ENCODE measurements at regions not wholly inside any gene's neighbourhood (a gene's known extent, or its start where the extent isn't known, plus 50 kb on each side); places are given as distances from the start of the nearest gene placed in this dataset.

GRCh38 chr2:220127876-220128275 lies 500.4 kb downstream of the SLC4A3 start:
- DNase-seq, result no peak

GRCh38 chr2:220129391-220129790 lies 502.0 kb downstream of the SLC4A3 start:
- DNase-seq, result no peak

DNA sequence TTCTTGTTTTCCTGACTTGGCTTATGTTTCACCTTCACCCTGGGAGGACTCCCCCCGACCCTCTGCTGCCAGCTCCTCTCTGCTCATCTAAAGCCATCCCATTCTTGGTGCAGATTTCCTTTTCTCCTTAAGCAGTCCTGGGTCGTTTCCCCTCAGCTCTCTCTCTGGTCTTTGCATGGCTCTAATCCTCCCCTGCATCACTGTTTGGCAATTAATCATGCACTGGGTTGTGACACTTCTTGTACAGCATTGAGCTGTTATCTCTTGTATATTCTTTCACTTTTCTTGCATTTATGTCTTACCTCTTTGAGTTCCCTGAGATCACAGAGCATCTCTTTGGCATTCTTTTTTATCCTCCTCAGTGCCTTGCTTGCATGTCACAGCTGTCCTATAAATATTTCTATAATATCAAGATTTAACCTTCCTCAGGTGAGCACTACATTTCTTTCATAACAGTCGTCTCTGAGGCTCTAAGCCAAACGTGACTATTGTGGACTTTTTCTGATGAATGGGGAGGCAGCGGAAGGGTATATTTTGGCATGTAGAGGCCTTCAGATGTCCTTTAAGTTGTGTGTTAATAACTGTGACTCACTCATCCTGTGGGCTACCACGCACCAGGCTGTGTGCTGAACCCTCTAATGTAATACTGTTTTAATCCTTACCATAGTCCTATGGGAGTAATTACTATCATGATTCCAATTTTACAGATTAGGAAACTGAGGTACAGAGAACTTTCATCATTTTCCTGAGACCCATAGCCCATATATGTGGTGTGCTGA lies 507.5 kb downstream of the SLC4A3 start:
- DNase-seq, result no peak

GRCh38 chr2:220143336-220143735 lies 515.9 kb downstream of the SLC4A3 start:
- DNase-seq, result no peak

- DNase-seq, result no peak
These were observed 517.0 kb downstream of the SLC4A3 start for GRCh38 chr2:220144411-220144810.

- no peak for DNase-seq
These were observed 520.0 kb downstream of the SLC4A3 start for GRCh38 chr2:220147161-220148038.

DNA sequence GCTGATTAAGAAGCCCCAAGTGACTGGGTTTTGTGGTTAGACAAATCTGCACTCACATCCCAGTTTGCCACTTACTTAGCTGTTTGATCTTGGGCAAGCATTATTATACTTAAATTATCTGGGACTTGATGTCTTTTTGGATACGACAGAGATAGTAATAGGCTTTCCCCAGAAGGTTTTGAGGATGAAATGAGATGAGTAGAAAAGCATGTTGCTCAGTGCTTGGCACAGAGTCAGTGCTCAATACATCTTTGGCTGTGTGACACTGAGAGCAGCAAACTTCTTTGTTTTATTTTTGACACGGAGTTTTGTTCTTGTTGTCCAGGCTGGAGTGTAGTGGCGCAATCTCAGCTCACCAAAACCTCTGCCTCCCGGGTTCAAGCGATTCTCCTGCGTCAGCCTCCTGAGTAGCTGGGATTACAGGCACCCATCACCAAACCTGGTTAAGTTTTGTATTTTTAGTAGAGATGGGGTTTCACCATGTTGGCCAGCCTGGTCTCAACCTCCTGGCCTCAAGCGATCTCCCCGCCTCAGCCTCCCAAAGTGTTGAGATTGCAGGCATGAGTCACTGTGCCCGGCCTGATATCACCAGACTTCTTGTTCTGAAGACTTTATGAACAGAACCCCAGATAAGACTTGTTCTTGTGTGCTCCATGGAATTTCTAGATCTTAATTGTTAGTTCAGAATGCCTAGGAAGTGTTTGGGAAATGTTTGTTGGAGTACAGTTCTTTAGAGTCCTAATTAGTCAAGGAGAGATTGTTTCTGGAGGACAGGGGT lies 521.2 kb downstream of the SLC4A3 start:
- no peak for DNase-seq

DNA sequence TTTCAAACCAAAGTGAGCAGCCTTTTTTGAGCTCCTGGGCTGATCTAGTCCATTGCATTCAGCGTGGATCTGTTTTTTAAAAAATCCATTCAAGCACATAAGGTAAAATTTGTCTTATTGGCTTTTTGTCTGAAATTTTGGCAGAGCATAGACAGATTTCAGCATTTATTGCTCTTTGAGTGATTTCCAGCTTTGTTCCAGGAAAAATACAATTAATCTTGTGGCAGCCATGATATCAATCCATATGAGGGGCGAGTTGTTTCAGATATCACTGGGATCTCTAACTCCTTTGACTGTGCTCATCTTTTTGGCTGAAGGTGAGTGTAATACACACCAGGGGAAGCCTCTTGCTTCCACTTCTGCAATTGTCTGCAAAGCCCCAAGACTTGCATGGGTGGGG lies 523.9 kb downstream of the SLC4A3 start:
- DNase-seq, result no peak

- DNase-seq, result no peak
These were observed 525.0 kb downstream of the SLC4A3 start for GRCh38 chr2:220152281-220152935.

GRCh38 chr2:220153118-220153517 lies 525.7 kb downstream of the SLC4A3 start:
- no peak for DNase-seq

GRCh38 chr2:220154304-220154703 lies 526.9 kb downstream of the SLC4A3 start:
- no peak for DNase-seq

GRCh38 chr2:220157312-220157711 lies 529.9 kb downstream of the SLC4A3 start:
- DNase-seq, result no peak

GRCh38 chr2:220159738-220160137 lies 532.3 kb downstream of the SLC4A3 start:
- no peak for DNase-seq

- DNase-seq, result no peak
These were observed 534.9 kb downstream of the SLC4A3 start for GRCh38 chr2:220162320-220162719.

- no peak for DNase-seq
These were observed 536.1 kb downstream of the SLC4A3 start for GRCh38 chr2:220163486-220163885.

DNA sequence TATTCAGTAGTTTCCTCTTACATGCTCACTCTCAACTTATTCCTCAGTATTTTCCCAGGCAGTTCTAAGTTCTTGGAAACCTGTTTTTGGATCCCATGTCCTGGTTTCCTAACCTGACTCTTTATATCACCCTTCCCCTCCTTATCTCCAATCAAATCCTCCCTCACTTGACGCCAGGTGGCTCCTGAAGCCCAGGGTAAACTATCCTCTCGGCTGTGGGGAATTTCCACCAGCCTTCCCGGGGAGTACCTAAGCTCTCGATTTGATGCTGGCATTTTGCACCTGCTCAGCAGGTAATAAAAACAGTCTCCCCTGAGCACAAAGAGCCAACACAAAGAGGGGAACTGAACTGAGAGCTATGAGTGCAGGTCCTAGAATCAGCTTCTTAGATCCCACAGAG lies 538.0 kb downstream of the SLC4A3 start:
- peak; percentile 91 for DNase-seq

- no peak for DNase-seq
These were observed 539.2 kb downstream of the SLC4A3 start for GRCh38 chr2:220166616-220167015.

DNA sequence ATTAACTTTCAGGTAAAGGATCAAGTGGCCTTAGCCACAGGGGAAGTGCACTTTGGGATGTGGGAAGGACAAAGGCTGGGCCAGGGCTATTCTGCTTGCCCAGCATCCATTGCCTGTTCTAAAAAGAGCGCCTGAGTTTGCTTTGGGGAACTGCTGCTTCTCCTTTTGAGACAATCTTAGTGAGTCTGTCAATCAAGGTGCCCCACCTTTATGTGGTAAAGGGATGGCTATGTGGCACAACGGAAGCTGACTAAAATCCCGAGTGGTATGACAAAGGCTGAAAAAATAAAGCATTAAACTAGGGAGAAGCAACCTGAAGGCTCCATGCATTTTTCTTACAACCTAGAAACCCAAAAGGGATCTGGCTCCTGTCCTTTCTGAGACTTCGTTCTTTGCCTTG lies 540.5 kb downstream of the SLC4A3 start:
- DNase-seq, result no peak

DNA sequence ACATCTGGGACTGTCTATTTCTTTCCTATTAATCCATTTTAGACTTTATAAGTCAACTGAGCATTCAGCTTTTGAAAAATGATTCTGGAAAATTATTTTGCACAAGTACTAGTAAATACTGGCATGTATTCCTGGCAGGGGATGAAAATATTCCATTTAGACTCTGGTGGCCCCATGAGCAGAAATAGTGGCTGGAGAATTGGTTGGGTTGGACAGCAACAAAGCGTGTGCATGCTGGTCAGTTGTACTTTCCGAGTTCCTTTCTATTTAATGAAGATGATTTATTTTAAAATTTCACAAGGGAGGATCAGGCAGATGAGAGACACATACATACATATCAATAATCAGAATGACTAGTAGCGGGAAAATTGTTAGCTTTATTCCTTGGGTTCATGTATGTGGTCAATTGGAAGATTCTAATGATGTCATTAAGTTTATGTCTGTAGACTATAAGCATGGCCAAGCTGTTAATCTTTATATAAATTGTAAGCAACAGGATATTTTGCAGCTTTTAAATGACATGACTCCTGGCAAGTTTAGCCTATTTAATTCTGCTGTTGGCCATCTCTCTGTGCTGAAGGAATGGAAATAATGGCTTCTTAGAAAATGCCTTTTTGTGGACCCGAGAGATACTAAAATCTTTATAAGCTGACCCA lies 541.6 kb downstream of the SLC4A3 start:
- no peak for DNase-seq

- DNase-seq, result no peak
These were observed 547.4 kb downstream of the SLC4A3 start for GRCh38 chr2:220174826-220175225.

- DNase-seq, result no peak
These were observed 548.5 kb downstream of the SLC4A3 start for GRCh38 chr2:220175967-220176366.

GRCh38 chr2:220178991-220179695 lies 551.7 kb downstream of the SLC4A3 start:
- no peak for DNase-seq
